ENCODE measurements at regions not wholly inside any gene's neighbourhood (a gene's known extent, or its start where the extent isn't known, plus 50 kb on each side); places are given as distances from the start of the nearest gene placed in this dataset.

DNA sequence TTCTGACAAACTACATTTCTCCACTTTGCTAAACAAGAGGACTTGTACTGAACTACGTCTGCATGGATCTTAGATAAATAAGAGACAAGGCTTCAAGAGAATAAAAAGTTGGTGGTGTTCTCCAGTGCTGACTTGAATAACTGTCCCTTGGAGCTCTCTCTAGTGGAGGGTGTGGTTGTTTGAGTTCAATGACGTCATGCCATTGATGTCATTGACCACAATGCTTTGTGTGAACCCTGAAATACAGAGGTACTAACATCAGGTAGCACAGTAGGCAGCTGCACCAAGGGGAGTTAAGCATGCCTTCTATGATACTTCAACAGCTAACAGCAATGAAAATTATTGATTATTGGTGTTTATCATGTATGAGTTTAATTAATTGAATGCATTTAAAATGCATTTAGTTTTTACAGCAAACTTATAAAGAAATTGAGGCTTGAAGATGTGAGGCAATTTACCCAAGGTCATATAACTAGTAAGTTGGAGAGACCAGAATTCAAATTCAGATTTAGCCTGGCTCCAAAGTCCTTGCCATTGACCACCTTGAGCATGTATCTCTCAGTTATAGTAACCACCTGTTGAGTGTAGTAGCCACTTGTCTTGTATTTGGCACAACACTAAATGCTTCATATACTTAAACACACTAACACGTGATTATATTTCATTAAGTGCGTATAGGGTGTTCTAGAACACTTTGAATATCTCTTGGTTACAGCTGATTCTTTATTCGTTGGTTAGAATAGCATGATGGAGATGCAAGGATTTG is 126.0 kb upstream of the ANKRD28 start:
- TF ChIP-seq, protein P1, sequence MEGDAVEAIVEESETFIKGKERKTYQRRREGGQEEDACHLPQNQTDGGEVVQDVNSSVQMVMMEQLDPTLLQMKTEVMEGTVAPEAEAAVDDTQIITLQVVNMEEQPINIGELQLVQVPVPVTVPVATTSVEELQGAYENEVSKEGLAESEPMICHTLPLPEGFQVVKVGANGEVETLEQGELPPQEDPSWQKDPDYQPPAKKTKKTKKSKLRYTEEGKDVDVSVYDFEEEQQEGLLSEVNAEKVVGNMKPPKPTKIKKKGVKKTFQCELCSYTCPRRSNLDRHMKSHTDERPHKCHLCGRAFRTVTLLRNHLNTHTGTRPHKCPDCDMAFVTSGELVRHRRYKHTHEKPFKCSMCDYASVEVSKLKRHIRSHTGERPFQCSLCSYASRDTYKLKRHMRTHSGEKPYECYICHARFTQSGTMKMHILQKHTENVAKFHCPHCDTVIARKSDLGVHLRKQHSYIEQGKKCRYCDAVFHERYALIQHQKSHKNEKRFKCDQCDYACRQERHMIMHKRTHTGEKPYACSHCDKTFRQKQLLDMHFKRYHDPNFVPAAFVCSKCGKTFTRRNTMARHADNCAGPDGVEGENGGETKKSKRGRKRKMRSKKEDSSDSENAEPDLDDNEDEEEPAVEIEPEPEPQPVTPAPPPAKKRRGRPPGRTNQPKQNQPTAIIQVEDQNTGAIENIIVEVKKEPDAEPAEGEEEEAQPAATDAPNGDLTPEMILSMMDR (IDR thresholded peaks at IDR 0.05; ENCODE audit: poor library complexity, severe bottlenecking), result no peak
- TF ChIP-seq EZH2 (IDR thresholded peaks at IDR 0.05; ENCODE audit: borderline replicate concordance, insufficient read depth, low read length, poor library complexity, severe bottlenecking) (no peak), RAD21 (conservative IDR thresholded peaks at IDR 0.05) (no peak), POLR2AphosphoS5 (IDR thresholded peaks at IDR 0.05) (no peak), SMC3 (conservative IDR thresholded peaks at IDR 0.05; ENCODE audit: poor library complexity) (no peak)
- TF ChIP-seq, protein P2, sequence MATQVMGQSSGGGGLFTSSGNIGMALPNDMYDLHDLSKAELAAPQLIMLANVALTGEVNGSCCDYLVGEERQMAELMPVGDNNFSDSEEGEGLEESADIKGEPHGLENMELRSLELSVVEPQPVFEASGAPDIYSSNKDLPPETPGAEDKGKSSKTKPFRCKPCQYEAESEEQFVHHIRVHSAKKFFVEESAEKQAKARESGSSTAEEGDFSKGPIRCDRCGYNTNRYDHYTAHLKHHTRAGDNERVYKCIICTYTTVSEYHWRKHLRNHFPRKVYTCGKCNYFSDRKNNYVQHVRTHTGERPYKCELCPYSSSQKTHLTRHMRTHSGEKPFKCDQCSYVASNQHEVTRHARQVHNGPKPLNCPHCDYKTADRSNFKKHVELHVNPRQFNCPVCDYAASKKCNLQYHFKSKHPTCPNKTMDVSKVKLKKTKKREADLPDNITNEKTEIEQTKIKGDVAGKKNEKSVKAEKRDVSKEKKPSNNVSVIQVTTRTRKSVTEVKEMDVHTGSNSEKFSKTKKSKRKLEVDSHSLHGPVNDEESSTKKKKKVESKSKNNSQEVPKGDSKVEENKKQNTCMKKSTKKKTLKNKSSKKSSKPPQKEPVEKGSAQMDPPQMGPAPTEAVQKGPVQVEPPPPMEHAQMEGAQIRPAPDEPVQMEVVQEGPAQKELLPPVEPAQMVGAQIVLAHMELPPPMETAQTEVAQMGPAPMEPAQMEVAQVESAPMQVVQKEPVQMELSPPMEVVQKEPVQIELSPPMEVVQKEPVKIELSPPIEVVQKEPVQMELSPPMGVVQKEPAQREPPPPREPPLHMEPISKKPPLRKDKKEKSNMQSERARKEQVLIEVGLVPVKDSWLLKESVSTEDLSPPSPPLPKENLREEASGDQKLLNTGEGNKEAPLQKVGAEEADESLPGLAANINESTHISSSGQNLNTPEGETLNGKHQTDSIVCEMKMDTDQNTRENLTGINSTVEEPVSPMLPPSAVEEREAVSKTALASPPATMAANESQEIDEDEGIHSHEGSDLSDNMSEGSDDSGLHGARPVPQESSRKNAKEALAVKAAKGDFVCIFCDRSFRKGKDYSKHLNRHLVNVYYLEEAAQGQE (IDR thresholded peaks at IDR 0.05; ENCODE audit: borderline replicate concordance), result no peak
